Fibroblast of skin of right biceps (primary cell): ENCODE measurements at regions not wholly inside any gene's neighbourhood (a gene's known extent, or its start where the extent isn't known, plus 50 kb on each side); places are given as distances from the start of the nearest gene placed in this dataset.
A peak's percentile ranks its signal among the peaks of the same experiment; 100 is the strongest.

Source experiments
- DNase-seq: peaks from one replicate; pipeline ENCODE4 v3.0.0-alpha.2; 2013

GRCh38 chr4:136343340-136343739 lies 1189.0 kb downstream of the PCDH18 start:
- DNase-seq = no peak

GRCh38 chr4:136342666-136343065 lies 1189.6 kb downstream of the PCDH18 start:
- DNase-seq = no peak

- DNase-seq = no peak
These were observed 1195.1 kb downstream of the PCDH18 start for GRCh38 chr4:136337216-136337615.

GRCh38 chr4:136336479-136336878 lies 1195.8 kb downstream of the PCDH18 start:
- no peak for DNase-seq

- no peak for DNase-seq
These were observed 1203.1 kb downstream of the PCDH18 start for GRCh38 chr4:136329042-136329662.

GRCh38 chr4:136328131-136328530 lies 1204.2 kb downstream of the PCDH18 start:
- DNase-seq = no peak

GRCh38 chr4:136320465-136320813 lies 1211.9 kb downstream of the PCDH18 start:
- DNase-seq = no peak

GRCh38 chr4:136319789-136320464 lies 1212.4 kb downstream of the PCDH18 start:
- peak; percentile 47 for DNase-seq

- DNase-seq = no peak
These were observed 1215.3 kb downstream of the PCDH18 start for GRCh38 chr4:136316961-136317360.

GRCh38 chr4:136314686-136315085 lies 1217.6 kb downstream of the PCDH18 start:
- no peak for DNase-seq

- DNase-seq = no peak
These were observed 1220.5 kb downstream of the PCDH18 start for GRCh38 chr4:136311774-136312173.

- DNase-seq = no peak
These were observed 1224.5 kb downstream of the PCDH18 start for GRCh38 chr4:136307765-136308164.

- no peak for DNase-seq
These were observed 1225.9 kb downstream of the PCDH18 start for GRCh38 chr4:136306361-136306760.

GRCh38 chr4:136302566-136302965 lies 1229.7 kb downstream of the PCDH18 start:
- no peak for DNase-seq

- DNase-seq = no peak
These were observed 1230.4 kb downstream of the PCDH18 start for GRCh38 chr4:136301749-136302495.

GRCh38 chr4:136283977-136284376 lies 1248.3 kb downstream of the PCDH18 start:
- DNase-seq = no peak

GRCh38 chr4:136281889-136282288 lies 1250.4 kb downstream of the PCDH18 start:
- no peak for DNase-seq

GRCh38 chr4:136281307-136281706 lies 1251.0 kb downstream of the PCDH18 start:
- no peak for DNase-seq

- peak; percentile 43 for DNase-seq
These were observed 1254.6 kb downstream of the PCDH18 start for GRCh38 chr4:136277741-136278140.

GRCh38 chr4:136246876-136247275 lies 1285.4 kb downstream of the PCDH18 start:
- no peak for DNase-seq

GRCh38 chr4:136241221-136241986 lies 1290.9 kb downstream of the PCDH18 start:
- peak; percentile 17 for DNase-seq

- no peak for DNase-seq
These were observed 1305.0 kb downstream of the PCDH18 start for GRCh38 chr4:136227315-136227714.

- no peak for DNase-seq
These were observed 1312.6 kb downstream of the PCDH18 start for GRCh38 chr4:136219592-136220125.
